PFSK-1 (cell line): ENCODE measurements at regions not wholly inside any gene's neighbourhood (a gene's known extent, or its start where the extent isn't known, plus 50 kb on each side); places are given as distances from the start of the nearest gene placed in this dataset.

Source experiments
- POLR2AphosphoS5 ChIP-seq: IDR thresholded peaks from 2 replicates; pipeline ENCODE4 v1.6.1; 2012; ENCODE audit warnings: low read depth, mild to moderate bottlenecking, control low read depth, low read length, moderate library complexity
- SIN3A ChIP-seq: IDR thresholded peaks from 2 replicates; pipeline ENCODE4 v1.6.1; 2012; ENCODE audit warnings: mild to moderate bottlenecking, low read length, moderate library complexity, borderline replicate concordance; ENCODE audit not compliant: insufficient read depth
- TAF1 ChIP-seq: IDR thresholded peaks from 2 replicates; pipeline ENCODE4 v1.6.1; 2012; ENCODE audit warnings: low read length, control low read depth, borderline replicate concordance; ENCODE audit not compliant: insufficient read depth
- TF ChIP-seq, protein P1 (sequence below), 2 experiments: IDR thresholded peaks; 2 replicates each; pipeline versions ENCODE4 v1.6.1 to v1.8.0; 2011 to 2012; ENCODE audit warnings: low read depth in 2 of 2, low read length in 2 of 2, control low read depth in 1 of 2, inconsistent platforms in 1 of 2, mild to moderate bottlenecking in 1 of 2, moderate library complexity in 1 of 2; ENCODE audit not compliant: insufficient read depth in 1 of 2

DNA sequence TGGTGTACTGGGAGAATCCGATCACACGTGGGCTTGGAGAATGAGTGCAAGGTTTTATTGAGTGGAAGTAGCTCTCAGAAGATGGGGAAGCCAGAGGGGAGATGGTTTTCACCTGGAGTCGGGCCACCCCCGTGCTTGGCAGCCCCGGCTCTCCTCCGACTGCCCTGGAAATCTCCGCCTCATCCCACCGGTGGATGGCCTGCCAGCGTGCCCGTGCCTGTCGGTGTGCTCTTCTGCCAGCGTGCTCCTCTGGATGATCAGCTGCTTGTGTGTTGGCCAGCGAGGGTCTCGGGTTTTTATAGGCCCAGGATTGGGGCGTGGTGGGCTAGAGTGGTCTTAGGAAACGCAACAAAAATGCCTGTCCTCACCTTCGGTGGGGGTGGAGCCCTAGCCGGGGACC lies 368.0 kb downstream of the FAT4 start:
- TF ChIP-seq SIN3A = no peak
- TF ChIP-seq POLR2AphosphoS5 = no peak
- no peak for TF ChIP-seq TAF1
- TF ChIP-seq, protein P1, sequence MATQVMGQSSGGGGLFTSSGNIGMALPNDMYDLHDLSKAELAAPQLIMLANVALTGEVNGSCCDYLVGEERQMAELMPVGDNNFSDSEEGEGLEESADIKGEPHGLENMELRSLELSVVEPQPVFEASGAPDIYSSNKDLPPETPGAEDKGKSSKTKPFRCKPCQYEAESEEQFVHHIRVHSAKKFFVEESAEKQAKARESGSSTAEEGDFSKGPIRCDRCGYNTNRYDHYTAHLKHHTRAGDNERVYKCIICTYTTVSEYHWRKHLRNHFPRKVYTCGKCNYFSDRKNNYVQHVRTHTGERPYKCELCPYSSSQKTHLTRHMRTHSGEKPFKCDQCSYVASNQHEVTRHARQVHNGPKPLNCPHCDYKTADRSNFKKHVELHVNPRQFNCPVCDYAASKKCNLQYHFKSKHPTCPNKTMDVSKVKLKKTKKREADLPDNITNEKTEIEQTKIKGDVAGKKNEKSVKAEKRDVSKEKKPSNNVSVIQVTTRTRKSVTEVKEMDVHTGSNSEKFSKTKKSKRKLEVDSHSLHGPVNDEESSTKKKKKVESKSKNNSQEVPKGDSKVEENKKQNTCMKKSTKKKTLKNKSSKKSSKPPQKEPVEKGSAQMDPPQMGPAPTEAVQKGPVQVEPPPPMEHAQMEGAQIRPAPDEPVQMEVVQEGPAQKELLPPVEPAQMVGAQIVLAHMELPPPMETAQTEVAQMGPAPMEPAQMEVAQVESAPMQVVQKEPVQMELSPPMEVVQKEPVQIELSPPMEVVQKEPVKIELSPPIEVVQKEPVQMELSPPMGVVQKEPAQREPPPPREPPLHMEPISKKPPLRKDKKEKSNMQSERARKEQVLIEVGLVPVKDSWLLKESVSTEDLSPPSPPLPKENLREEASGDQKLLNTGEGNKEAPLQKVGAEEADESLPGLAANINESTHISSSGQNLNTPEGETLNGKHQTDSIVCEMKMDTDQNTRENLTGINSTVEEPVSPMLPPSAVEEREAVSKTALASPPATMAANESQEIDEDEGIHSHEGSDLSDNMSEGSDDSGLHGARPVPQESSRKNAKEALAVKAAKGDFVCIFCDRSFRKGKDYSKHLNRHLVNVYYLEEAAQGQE (IDR thresholded peaks at IDR 0.05; ENCODE audit: insufficient read depth in 1 of 2, low read depth in 2 of 2, low read length in 2 of 2) = no peak
